Transverse colon (tissue), 4 donors: ENCODE measurements at regions not wholly inside any gene's neighbourhood (a gene's known extent, or its start where the extent isn't known, plus 50 kb on each side); places are given as distances from the start of the nearest gene placed in this dataset.

ENCODE experiments used
- DNase-seq: peaks from one replicate; pipeline ENCODE4 v3.0.0-alpha.2; 2019
- H3K27ac ChIP-seq, 4 donors: fragments of 200-600 bp; sonication (generic); 2 replicates each; pipeline ENCODE4 v1.5.1; 2016 to 2018; ENCODE audit warnings: inconsistent platforms in 4 of 4
- H3K27me3 ChIP-seq: fragments of 200-600 bp; sonication (generic); 2 replicates; pipeline ENCODE4 v1.5.1; 2017; ENCODE audit warnings: inconsistent platforms
- H3K36me3 ChIP-seq, 4 donors: fragments of 200-600 bp; sonication (generic); 2 replicates each; pipeline ENCODE4 v1.5.1; 2017 to 2019; ENCODE audit warnings: inconsistent platforms in 4 of 4
- H3K4me1 ChIP-seq, 4 donors: fragments of 200-600 bp; sonication (generic); 2 replicates each; pipeline ENCODE4 v1.5.1; 2017 to 2020; ENCODE audit warnings: inconsistent platforms in 4 of 4
- H3K4me3 ChIP-seq, 4 donors: fragments of 200-600 bp; sonication (generic); 1 replicate in 1 of 4; 2 replicates in 3 of 4; pipeline versions ENCODE4 v1.5.1 to v1.6.1; 2017 to 2019; ENCODE audit warnings: inconsistent platforms in 4 of 4
- H3K9me3 ChIP-seq, 2 donors: fragments of 200-600 bp; sonication (generic); 2 replicates each; pipeline ENCODE4 v1.5.1; 2017 to 2019; ENCODE audit warnings: inconsistent platforms in 2 of 2
- CTCF ChIP-seq, 5 experiments: fragments of 200-600 bp in 3 of 5; fragments of 450-650 bp in 2 of 5; sonication (generic) in 3 of 5; IDR thresholded peaks; 1 replicate in 2 of 5; 2 replicates in 3 of 5; pipeline ENCODE4 v1.5.1; 2016 to 2017; ENCODE audit warnings: antibody characterized with exemption in 5 of 5, inconsistent platforms in 3 of 5, mild to moderate bottlenecking in 2 of 5, moderate library complexity in 1 of 5
- EP300 ChIP-seq: sonication (generic); formaldehyde crosslinking; IDR thresholded peaks from one replicate; pipeline ENCODE4 v1.6.1; 2017; ENCODE audit warnings: antibody characterized with exemption, low read depth
- POLR2A ChIP-seq: fragments of 450-650 bp; IDR thresholded peaks from one replicate; pipeline ENCODE4 v1.6.1; 2016; ENCODE audit warnings: antibody characterized with exemption, mild to moderate bottlenecking, moderate library complexity
- POLR2AphosphoS5 ChIP-seq, 3 donors: sonication (generic); formaldehyde crosslinking; IDR thresholded peaks; one replicate each; pipeline ENCODE4 v1.6.1; 2016; ENCODE audit warnings: antibody characterized with exemption in 3 of 3
- WGBS, 2 donors: methylation state at CpG; one replicate each; pipeline ENCODE4 v1.1.5; 2018; ENCODE audit warnings: low coverage in 1 of 2; 5-methylcytosine and 5-hydroxymethylcytosine counted together
- in situ Hi-C, 4 donors: fragments of 200-750 bp; cut with MboI; loops; one replicate each; pipeline versions ENCODE4 v1.15.0 to v1.15.1; 2017; ENCODE audit warnings: low sequenced_read_pairs in 3 of 4, low pct_ligation_motif_present in 1 of 4, low pct_unique_long_range_greater_than_20kb in 1 of 4
- intact Hi-C: fragments of 100-400 bp; cut with DNase I; formaldehyde crosslinking; loops from one replicate; pipeline ENCODE4 v1.15.1; 2023; ENCODE audit warnings: low total_unique reads

- in situ Hi-C loops = no loop called here
These were observed 122.2 kb upstream of the TACR1 start for GRCh38 chr2:75321599-75321922.

GRCh38 chr2:75320898-75321598 is 121.7 kb upstream of the TACR1 start:
- Histone ChIP-seq H3K27me3 (no peaks in the 10 kb centered on the region), H3K27ac (no peak overlapping the region), H3K9me3 (no peaks in the 10 kb centered on the region), H3K4me3 (no peak overlapping the region), H3K4me1 (no peaks in the 10 kb centered on the region), H3K36me3 (no peaks in the 10 kb centered on the region)
- 41 to 69% methylated on average over 4 of the region's 4 CpGs for WGBS, 2 donors
- intact Hi-C loops = no loop called here
- no peak for DNase-seq
- no peak for TF ChIP-seq POLR2AphosphoS5 (IDR thresholded peaks at IDR 0.05)
- TF ChIP-seq EP300 = no peak
- no peak for TF ChIP-seq CTCF (IDR thresholded peaks at IDR 0.05)
- no peak for TF ChIP-seq POLR2A
- in situ Hi-C loops = no loop called here

More at GRCh38 chr2:75321599-75321922, 122.2 kb upstream of the TACR1 start:
- 45% methylated on average over 2 of the region's 2 CpGs; no CpG with 5 or more reads in 1 of the 2 donors for WGBS, 2 donors
- H3K27me3 ChIP-seq = no peaks in the 10 kb centered on the region
- no peak for DNase-seq
- intact Hi-C loops = no loop called here
- H3K4me3 ChIP-seq = no peak overlapping the region
- TF ChIP-seq POLR2A = no peak
- no peak for TF ChIP-seq POLR2AphosphoS5 (IDR thresholded peaks at IDR 0.05)
- TF ChIP-seq EP300 = no peak
- TF ChIP-seq CTCF (IDR thresholded peaks at IDR 0.05) = no peak
- H3K36me3 ChIP-seq = no peaks in the 10 kb centered on the region
- H3K4me1 ChIP-seq = no peaks in the 10 kb centered on the region
- H3K27ac ChIP-seq = no peak overlapping the region
- H3K9me3 ChIP-seq = no peaks in the 10 kb centered on the region

GRCh38 chr2:75319951-75320350 is 120.6 kb upstream of the TACR1 start:
- H3K4me3 ChIP-seq = no peak overlapping the region
- WGBS, 2 donors = 80 to 100% methylated on average over 2 of the region's 2 CpGs
- no peaks in the 10 kb centered on the region for H3K36me3 ChIP-seq
- no peaks in the 10 kb centered on the region for H3K4me1 ChIP-seq
- TF ChIP-seq POLR2AphosphoS5 (IDR thresholded peaks at IDR 0.05) (no peak), POLR2A (no peak), EP300 (no peak), CTCF (IDR thresholded peaks at IDR 0.05) (no peak)
- no peak for DNase-seq
- in situ Hi-C loops = no loop called here
- H3K27me3 ChIP-seq = no peaks in the 10 kb centered on the region
- intact Hi-C loops = no loop called here
- no peaks in the 10 kb centered on the region for H3K9me3 ChIP-seq
- no peak overlapping the region for H3K27ac ChIP-seq

- intact Hi-C loops = no loop called here
- Histone ChIP-seq H3K27ac (no peak overlapping the region), H3K4me3 (no peak overlapping the region), H3K36me3 (no peaks in the 10 kb centered on the region), H3K4me1 (no peaks in the 10 kb centered on the region), H3K27me3 (no peaks in the 10 kb centered on the region), H3K9me3 (no peaks in the 10 kb centered on the region)
- DNase-seq = no peak
- 73 to 88% methylated on average over 1 of the region's 1 CpG for WGBS, 2 donors
- in situ Hi-C loops = no loop called here
- no peak for TF ChIP-seq POLR2AphosphoS5 (IDR thresholded peaks at IDR 0.05)
- TF ChIP-seq EP300 = no peak
- no peak for TF ChIP-seq POLR2A
- TF ChIP-seq CTCF (IDR thresholded peaks at IDR 0.05) = no peak
These were observed 118.5 kb upstream of the TACR1 start for GRCh38 chr2:75317802-75318201.
